ENCODE measurements at regions not wholly inside any gene's neighbourhood (a gene's known extent, or its start where the extent isn't known, plus 50 kb on each side); places are given as distances from the start of the nearest gene placed in this dataset.

DNA sequence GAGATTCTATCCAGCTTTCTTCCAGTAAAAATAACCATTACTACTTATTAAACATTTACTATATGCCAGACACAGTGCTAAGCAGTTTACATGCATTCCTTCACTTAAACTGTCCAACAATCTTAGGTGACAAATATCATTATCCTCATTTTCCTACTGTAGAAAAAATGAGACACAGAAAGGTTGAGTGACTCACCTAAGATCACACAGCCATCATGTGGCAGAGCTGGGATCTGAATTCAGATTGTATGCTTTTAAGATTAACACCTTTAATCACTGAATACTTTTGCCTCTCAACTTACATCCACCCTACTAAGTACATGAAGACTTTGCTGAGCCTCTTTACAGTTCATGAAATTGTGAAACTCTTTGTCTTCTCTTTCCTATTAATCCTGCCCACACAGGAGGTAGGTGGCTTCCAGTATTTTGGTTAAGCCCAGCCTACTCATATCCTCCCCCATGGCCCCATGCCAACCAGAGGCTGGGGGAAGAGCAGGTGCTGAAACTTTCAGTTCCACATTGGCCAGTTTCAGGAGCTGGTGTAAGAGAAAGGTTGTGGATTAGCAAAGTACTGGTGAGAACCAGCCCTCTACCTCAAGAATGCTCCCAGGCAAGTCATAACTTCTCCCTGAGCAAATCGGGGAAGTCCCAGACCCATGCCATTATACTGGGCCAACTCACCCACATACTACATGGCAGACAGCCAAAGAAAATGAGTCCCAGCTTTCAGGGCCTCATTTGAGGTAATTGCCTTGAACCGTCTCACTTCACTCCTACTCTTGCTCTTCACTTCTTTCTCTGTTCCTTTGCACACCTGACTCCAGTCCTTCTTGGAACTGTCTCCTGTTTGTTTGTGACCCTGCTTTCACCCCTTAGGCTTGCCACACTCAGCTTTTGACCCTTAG is 211.1 kb downstream of the GUCY2F start:
- DNase-seq, result peak; percentile 83

GRCh38 chrX:109268340-109268739 is 213.5 kb downstream of the GUCY2F start:
- peaks cover 4% of the 10 kb centered on the region for H3K36me3 Mint-ChIP-seq (ENCODE audit: insufficient read depth, unreplicated experiment)
- peaks cover 47% of the 10 kb centered on the region for H3K4me1 Mint-ChIP-seq (ENCODE audit: low read depth, unreplicated experiment)
- peaks cover 2% of the 10 kb centered on the region for H3K9me3 Mint-ChIP-seq (ENCODE audit: low read depth, unreplicated experiment)
- CTCF ChIA-PET, result no interaction called here
- peak; percentile 30 for DNase-seq
- peak overlapping the region; percentile 48 for H3K27ac Mint-ChIP-seq (ENCODE audit: unreplicated experiment)
- no peaks in the 10 kb centered on the region for H3K27me3 Mint-ChIP-seq (ENCODE audit: unreplicated experiment)
- TF ChIP-seq CTCF (IDR thresholded peaks at IDR 0.05; ENCODE audit: unreplicated experiment), result no peak
- intact Hi-C loops (cut with micrococcal nuclease; ENCODE audit: unreplicated experiment), result no loop called here
- no TSS peak for BruUV-seq (replicated peaks)
- no peak overlapping the region for H3K4me3 Mint-ChIP-seq (ENCODE audit: low read depth, unreplicated experiment)

More for the DNA sequence above, 211.1 kb downstream of the GUCY2F start:
- TF ChIP-seq CTCF (IDR thresholded peaks at IDR 0.05; ENCODE audit: unreplicated experiment), result no peak
- peaks cover 4% of the 10 kb centered on the region for H3K36me3 Mint-ChIP-seq (ENCODE audit: insufficient read depth, unreplicated experiment)
- H3K27ac Mint-ChIP-seq (ENCODE audit: unreplicated experiment), result peak overlapping the region; percentile 80
- H3K4me3 Mint-ChIP-seq (ENCODE audit: low read depth, unreplicated experiment), result no peak overlapping the region
- H3K9me3 Mint-ChIP-seq (ENCODE audit: low read depth, unreplicated experiment), result peaks cover 2% of the 10 kb centered on the region
- BruUV-seq (replicated peaks), result no TSS peak
- CTCF ChIA-PET, result interaction anchor here (1.6 kb wide), 1 partner anchor 10 kb away, joined by 8 read pairs; no protein-coding TSS in a partner anchor
- intact Hi-C loops (cut with micrococcal nuclease; ENCODE audit: unreplicated experiment), result loop anchor here (1.0 to 5.0 kb wide), 2 partner anchors 10 to 111 kb away; no protein-coding TSS in a partner anchor
- H3K27me3 Mint-ChIP-seq (ENCODE audit: unreplicated experiment), result no peaks in the 10 kb centered on the region
- peaks cover 47% of the 10 kb centered on the region for H3K4me1 Mint-ChIP-seq (ENCODE audit: low read depth, unreplicated experiment)

- Mint-ChIP-seq H3K4me1 (ENCODE audit: low read depth, unreplicated experiment) (peaks cover 34% of the 10 kb centered on the region), H3K9me3 (ENCODE audit: low read depth, unreplicated experiment) (peaks cover 2% of the 10 kb centered on the region), H3K27me3 (ENCODE audit: unreplicated experiment) (no peaks in the 10 kb centered on the region), H3K36me3 (ENCODE audit: insufficient read depth, unreplicated experiment) (peaks cover 4% of the 10 kb centered on the region), H3K27ac (ENCODE audit: unreplicated experiment) (no peak overlapping the region), H3K4me3 (ENCODE audit: low read depth, unreplicated experiment) (no peak overlapping the region)
- intact Hi-C loops (cut with micrococcal nuclease; ENCODE audit: unreplicated experiment), result no loop called here
- BruUV-seq (replicated peaks), result no TSS peak
- CTCF ChIA-PET, result no interaction called here
- DNase-seq, result no peak
- no peak for TF ChIP-seq CTCF (IDR thresholded peaks at IDR 0.05; ENCODE audit: unreplicated experiment)
Observed at GRCh38 chrX:109266034-109266433, 215.9 kb downstream of the GUCY2F start.

GRCh38 chrX:109264878-109265277 is 217.0 kb downstream of the GUCY2F start:
- no peak for DNase-seq
- Mint-ChIP-seq H3K36me3 (ENCODE audit: insufficient read depth, unreplicated experiment) (peaks cover 4% of the 10 kb centered on the region), H3K4me3 (ENCODE audit: low read depth, unreplicated experiment) (no peak overlapping the region), H3K27ac (ENCODE audit: unreplicated experiment) (no peak overlapping the region), H3K9me3 (ENCODE audit: low read depth, unreplicated experiment) (peaks cover 2% of the 10 kb centered on the region), H3K27me3 (ENCODE audit: unreplicated experiment) (no peaks in the 10 kb centered on the region), H3K4me1 (ENCODE audit: low read depth, unreplicated experiment) (peaks cover 22% of the 10 kb centered on the region)
- CTCF ChIA-PET, result no interaction called here
- intact Hi-C loops (cut with micrococcal nuclease; ENCODE audit: unreplicated experiment), result no loop called here
- no TSS peak for BruUV-seq (replicated peaks)
- no peak for TF ChIP-seq CTCF (IDR thresholded peaks at IDR 0.05; ENCODE audit: unreplicated experiment)
